ENCODE measurements at regions not wholly inside any gene's neighbourhood (a gene's known extent, or its start where the extent isn't known, plus 50 kb on each side); places are given as distances from the start of the nearest gene placed in this dataset.

DNA sequence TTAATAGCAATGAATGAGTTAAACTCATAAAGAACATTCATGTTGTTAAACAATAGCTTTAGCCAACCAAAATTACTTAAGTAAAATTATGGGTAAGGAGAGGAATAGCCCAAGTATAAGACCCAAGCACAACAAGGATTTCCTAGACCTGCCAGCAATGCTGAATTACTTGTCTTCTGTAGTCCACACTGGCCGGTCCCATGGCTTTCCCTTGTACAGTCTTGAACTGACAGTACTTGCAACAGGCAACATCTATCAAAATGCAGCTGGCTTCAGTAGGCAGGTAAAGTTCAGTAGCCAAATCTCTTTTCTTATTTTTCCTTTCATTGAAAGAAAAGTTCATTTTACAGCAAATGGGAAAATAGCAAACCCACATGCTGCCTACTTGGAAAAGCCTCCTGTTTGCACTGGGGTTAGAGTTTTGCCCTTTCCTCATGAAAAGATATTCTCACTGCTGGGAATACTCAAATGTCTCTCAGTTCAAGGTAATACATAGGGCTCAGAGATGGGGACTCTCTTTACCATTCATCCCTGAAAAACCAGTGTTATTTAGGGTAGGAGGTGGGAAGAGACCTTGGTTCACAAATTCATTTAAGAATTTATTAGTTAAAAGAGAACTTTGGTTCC, 222.8 kb downstream of the TTLL7 start:
- TF ChIP-seq POLR2AphosphoS5 (IDR thresholded peaks at IDR 0.05) (no peak), CTCF (IDR thresholded peaks at IDR 0.05) (no peak), POLR2A (IDR thresholded peaks at IDR 0.05) (no peak)
